ENCODE measurements at regions not wholly inside any gene's neighbourhood (a gene's known extent, or its start where the extent isn't known, plus 50 kb on each side); places are given as distances from the start of the nearest gene placed in this dataset.
"Not testable (repeated sequence)": the region's sequence is repeated elsewhere in the genome, so short reads cannot be mapped to it uniquely, and the experiment has no call there.

DNA sequence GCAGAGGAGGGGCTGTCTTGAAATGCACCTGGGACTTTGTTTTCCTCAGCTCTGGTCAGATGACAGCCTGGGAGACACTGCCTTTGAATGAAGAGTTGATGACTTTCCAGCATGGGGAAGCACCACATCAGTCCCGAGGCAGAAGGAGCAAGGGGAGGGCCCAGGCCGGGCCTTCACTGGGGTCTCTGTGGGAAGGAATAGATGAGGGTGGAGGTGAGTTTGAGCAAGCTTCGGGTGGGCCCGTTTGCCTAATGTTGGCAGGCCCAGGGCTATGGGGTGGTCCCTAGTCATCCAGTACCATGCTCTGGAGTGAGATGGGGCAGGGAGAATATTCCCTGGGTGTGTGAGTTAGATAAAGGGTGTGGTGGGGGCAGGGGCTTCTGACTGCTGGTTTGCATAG, 100.4 kb upstream of the RUFY1 start:
- not testable (repeated sequence) for ATAC-seq (replicated peaks); DNase-seq; H3K27ac Mint-ChIP-seq; H3K4me3 Mint-ChIP-seq; H3K4me1 Mint-ChIP-seq; H3K36me3 Mint-ChIP-seq
- H3K9me3 Mint-ChIP-seq = peaks cover 5 to 14% of the 10 kb centered on the region in 2 donors
- peaks cover 14 to 24% of the 10 kb centered on the region in 2 donors for H3K27me3 Mint-ChIP-seq

DNA sequence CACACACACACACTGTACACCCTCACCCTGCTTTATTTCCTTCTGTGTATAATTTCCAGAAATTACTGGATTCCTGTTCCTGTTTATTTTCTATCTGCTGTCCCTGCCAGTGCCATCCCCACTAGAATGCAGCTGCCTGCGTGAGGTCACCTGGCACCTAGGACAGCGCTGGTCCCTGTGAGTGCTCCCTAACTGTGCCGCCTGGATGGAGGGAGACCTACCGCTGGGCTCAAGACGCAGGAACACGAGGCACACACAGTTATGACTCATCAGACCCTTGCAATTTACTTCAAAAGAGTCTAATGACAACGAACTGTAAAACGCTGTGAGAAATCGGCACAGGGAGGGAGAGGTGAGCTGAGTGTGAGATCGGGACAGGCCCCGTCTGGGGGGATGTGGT, 102.1 kb upstream of the RUFY1 start:
- Mint-ChIP-seq H3K27me3 (peaks cover 10 to 11% of the 10 kb centered on the region in 2 donors), H3K9me3 (peaks cover 0 to 14% of the 10 kb centered on the region in 2 donors)
- not testable (repeated sequence) for H3K27ac Mint-ChIP-seq; H3K4me1 Mint-ChIP-seq; H3K4me3 Mint-ChIP-seq; H3K36me3 Mint-ChIP-seq; ATAC-seq (replicated peaks); DNase-seq

DNA sequence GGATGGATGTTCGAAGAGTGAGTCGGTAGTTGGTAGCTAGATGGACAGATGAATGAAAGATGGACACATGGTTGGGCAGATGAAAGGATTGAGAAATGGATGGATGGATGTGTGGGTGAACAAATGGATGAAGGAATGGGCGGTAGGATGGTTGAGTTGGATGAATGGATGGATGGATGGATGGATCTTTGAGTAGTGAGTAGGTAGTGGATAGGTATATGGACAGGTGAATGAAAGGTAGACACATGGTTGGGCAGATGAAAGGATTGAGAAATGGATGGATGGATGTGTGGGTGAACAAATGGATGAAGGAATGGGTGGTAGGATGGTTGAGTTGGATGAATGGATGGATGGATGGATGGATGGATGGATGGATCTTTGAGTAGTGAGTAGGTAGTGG, 97.0 kb upstream of the ADAMTS2 start:
- not testable (repeated sequence) for DNase-seq; H3K4me3 Mint-ChIP-seq; H3K4me1 Mint-ChIP-seq; H3K36me3 Mint-ChIP-seq; ATAC-seq (replicated peaks); H3K9me3 Mint-ChIP-seq; H3K27ac Mint-ChIP-seq
- peaks cover 8 to 12% of the 10 kb centered on the region in 2 donors for H3K27me3 Mint-ChIP-seq

- DNase-seq (no peak), ATAC-seq (replicated peaks) (no peak)
- Mint-ChIP-seq H3K27me3 (peaks cover 12 to 20% of the 10 kb centered on the region in 2 donors), H3K4me3 (no peak overlapping the region), H3K9me3 (peaks cover 6 to 8% of the 10 kb centered on the region in 2 donors), H3K36me3 (no peaks in the 10 kb centered on the region), H3K27ac (no peak overlapping the region), H3K4me1 (no peaks in the 10 kb centered on the region)
Observed at GRCh38 chr5:179439181-179439985, 94.1 kb upstream of the ADAMTS2 start.

DNA sequence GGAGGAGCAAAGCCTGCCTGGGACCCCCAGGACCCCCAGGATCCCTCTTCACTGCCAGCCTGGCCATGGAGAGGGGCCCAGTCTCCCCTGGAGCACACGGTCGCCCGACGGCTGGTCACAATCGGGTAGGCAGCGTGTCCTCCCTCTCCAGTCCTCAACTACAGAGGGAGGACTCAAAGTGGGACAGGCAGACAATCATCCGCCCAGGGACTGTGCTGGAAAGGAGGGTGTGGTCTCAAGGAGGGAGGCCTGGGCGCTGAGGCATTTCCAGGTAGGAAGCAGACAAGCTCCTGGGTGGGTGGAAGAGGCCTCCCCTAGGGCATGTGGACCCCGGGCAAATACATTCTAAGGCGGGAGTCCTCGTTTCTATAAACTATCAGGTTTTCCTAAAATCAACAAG, 93.2 kb upstream of the ADAMTS2 start:
- Mint-ChIP-seq H3K4me1 (no peaks in the 10 kb centered on the region), H3K36me3 (no peaks in the 10 kb centered on the region), H3K9me3 (peaks cover 6 to 8% of the 10 kb centered on the region in 2 donors), H3K4me3 (no peak overlapping the region), H3K27ac (no peak overlapping the region), H3K27me3 (peaks cover 12 to 20% of the 10 kb centered on the region in 2 donors)
- DNase-seq (no peak), ATAC-seq (replicated peaks) (no peak)

DNA sequence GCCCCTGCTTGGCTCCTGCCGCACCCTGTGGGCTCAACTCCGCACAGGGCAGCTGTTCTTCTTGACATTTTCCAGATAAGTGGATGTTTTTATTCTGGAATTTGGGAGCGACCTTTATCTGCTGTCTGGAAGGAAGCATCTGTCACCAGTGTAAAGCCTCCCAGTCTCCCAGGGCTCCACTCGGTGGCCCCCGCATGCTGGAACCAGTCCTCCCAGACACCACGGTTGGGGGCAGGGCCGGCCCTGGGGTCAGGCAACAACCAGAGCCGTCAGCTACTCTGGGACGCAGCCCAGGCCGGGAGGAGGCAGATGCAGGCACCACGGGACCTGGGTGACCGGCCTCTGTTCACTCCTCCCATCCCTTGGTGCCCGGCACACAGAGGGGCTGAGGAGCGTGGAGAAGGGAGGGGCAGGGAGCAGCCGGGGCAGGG, 92.8 kb upstream of the ADAMTS2 start:
- H3K27me3 Mint-ChIP-seq = peaks cover 12 to 20% of the 10 kb centered on the region in 2 donors
- H3K4me3 Mint-ChIP-seq = no peak overlapping the region
- H3K36me3 Mint-ChIP-seq = peaks cover 0 to 1% of the 10 kb centered on the region in 2 donors
- H3K4me1 Mint-ChIP-seq = no peaks in the 10 kb centered on the region
- H3K27ac Mint-ChIP-seq = no peak overlapping the region
- DNase-seq (no peak), ATAC-seq (replicated peaks) (no peak)
- peaks cover 6 to 9% of the 10 kb centered on the region in 2 donors for H3K9me3 Mint-ChIP-seq

GRCh38 chr5:179437341-179438001, 92.2 kb upstream of the ADAMTS2 start:
- DNase-seq (no peak), ATAC-seq (replicated peaks) (no peak)
- peaks cover 5 to 11% of the 10 kb centered on the region in 2 donors for H3K9me3 Mint-ChIP-seq
- no peak overlapping the region for H3K27ac Mint-ChIP-seq
- H3K4me3 Mint-ChIP-seq = no peak overlapping the region
- peaks cover 0 to 1% of the 10 kb centered on the region in 2 donors for H3K36me3 Mint-ChIP-seq
- no peaks in the 10 kb centered on the region for H3K4me1 Mint-ChIP-seq
- peaks cover 9 to 17% of the 10 kb centered on the region in 2 donors for H3K27me3 Mint-ChIP-seq

DNA sequence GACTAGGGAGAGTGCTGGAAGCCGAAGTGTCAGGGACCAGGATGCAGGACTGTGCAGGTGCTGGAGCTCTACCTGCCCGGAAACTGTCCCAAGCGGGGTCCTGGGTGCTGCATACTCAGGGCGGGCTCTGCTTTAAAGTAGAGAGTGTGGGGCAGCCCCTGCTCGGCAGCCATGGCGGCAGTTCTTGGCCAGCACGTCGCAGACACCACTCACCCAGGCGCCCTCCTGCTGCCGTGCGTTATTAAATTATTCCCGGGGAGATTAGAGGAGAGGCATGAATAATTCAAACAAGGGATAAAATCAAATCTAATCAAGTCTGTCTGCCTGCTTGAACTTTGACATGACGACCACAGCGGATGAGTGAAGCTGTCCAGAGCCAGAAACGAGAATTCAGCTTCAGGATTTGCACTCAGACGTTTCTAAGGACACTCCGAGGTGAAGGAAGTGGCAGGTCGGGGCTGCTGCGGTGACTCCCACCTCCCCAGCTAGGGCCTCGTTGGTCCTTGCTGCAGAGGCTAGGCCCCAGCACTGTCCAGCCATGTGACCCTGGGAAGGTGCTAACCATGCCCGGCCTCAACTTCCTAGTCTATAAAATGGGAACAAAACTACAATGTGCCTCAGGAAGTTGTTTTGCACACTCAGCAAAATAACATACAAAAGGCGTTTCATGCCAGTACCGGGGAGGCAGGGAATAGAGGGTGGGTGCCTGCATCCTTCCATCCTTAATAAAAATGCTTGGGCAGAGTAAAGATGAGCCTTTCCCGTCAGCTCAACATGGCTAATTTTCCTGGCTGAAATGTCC, 91.3 kb upstream of the ADAMTS2 start:
- peaks cover 4 to 12% of the 10 kb centered on the region in 2 donors for H3K27me3 Mint-ChIP-seq
- H3K4me3 Mint-ChIP-seq = no peak overlapping the region
- H3K9me3 Mint-ChIP-seq = peaks cover 0 to 8% of the 10 kb centered on the region in 2 donors
- no peak for ATAC-seq (replicated peaks)
- H3K36me3 Mint-ChIP-seq = peaks cover 0 to 1% of the 10 kb centered on the region in 2 donors
- no peak overlapping the region for H3K27ac Mint-ChIP-seq
- no peaks in the 10 kb centered on the region for H3K4me1 Mint-ChIP-seq
- DNase-seq = no peak

DNA sequence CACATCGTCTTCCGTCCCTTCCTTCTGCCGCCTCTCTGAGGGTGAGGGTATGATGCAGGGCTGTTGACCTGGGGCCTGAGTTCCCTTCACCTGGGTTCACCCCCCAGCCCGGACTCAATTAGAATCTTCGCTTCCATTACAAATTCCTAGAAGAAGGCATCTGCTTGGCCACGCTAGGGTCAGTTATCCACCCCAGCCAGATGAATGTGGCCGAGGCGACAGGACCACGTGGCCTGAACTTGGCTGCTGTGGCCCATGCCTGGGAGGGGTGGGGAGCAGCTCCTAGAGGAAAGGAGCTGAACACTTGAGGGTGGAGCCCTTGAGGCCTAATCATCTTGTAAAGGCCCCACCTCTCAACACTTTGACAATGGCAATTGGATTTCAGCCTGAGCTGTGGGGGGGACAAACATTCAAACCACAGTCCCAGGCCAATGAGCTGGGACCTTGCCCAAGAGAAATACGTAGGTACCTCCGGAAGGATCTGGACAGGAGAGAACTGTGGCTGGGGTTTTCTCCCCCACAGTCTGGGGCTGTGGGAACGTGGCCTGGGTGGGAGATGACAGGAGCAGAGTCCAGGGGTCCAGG, 90.6 kb upstream of the ADAMTS2 start:
- H3K4me3 Mint-ChIP-seq = no peak overlapping the region
- H3K27me3 Mint-ChIP-seq = peaks cover 4 to 12% of the 10 kb centered on the region in 2 donors
- H3K27ac Mint-ChIP-seq = no peak overlapping the region
- DNase-seq (no peak), ATAC-seq (replicated peaks) (no peak)
- H3K36me3 Mint-ChIP-seq = peaks cover 0 to 1% of the 10 kb centered on the region in 2 donors
- no peaks in the 10 kb centered on the region for H3K4me1 Mint-ChIP-seq
- peaks cover 0 to 9% of the 10 kb centered on the region in 2 donors for H3K9me3 Mint-ChIP-seq

DNA sequence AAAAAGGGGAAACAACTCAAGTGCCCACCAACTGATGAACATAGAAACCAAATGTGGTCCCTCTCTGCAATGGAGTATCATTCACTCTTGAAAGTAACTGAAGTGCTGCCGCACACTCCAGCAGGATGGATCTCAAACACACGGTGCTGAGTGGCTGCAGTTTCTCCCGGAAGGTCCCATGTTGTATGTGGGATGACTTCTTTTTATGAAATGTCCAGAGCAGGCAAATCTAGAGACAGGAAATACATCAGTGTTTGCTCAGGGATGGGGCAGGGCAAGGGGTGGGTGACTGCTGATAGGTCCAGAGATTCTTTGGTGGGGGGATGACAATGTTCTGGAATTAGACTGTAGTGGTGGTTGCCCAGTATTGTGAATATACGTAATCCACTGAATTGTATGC, 89.9 kb upstream of the ADAMTS2 start:
- Mint-ChIP-seq H3K27ac (no peak overlapping the region), H3K9me3 (peaks cover 0 to 9% of the 10 kb centered on the region in 2 donors), H3K4me3 (no peak overlapping the region), H3K27me3 (peaks cover 0 to 12% of the 10 kb centered on the region in 2 donors), H3K4me1 (no peaks in the 10 kb centered on the region), H3K36me3 (peaks cover 0 to 1% of the 10 kb centered on the region in 2 donors)
- no peak for ATAC-seq (replicated peaks)
- DNase-seq = no peak

- DNase-seq (no peak), ATAC-seq (replicated peaks) (no peak)
- no peak overlapping the region for H3K4me3 Mint-ChIP-seq
- peaks cover 0 to 1% of the 10 kb centered on the region in 2 donors for H3K36me3 Mint-ChIP-seq
- no peak overlapping the region for H3K27ac Mint-ChIP-seq
- peaks cover 0 to 9% of the 10 kb centered on the region in 2 donors for H3K9me3 Mint-ChIP-seq
- peaks cover 0 to 16% of the 10 kb centered on the region in 2 donors for H3K27me3 Mint-ChIP-seq
- no peaks in the 10 kb centered on the region for H3K4me1 Mint-ChIP-seq
Observed at GRCh38 chr5:179432547-179432946, 87.3 kb upstream of the ADAMTS2 start.

DNA sequence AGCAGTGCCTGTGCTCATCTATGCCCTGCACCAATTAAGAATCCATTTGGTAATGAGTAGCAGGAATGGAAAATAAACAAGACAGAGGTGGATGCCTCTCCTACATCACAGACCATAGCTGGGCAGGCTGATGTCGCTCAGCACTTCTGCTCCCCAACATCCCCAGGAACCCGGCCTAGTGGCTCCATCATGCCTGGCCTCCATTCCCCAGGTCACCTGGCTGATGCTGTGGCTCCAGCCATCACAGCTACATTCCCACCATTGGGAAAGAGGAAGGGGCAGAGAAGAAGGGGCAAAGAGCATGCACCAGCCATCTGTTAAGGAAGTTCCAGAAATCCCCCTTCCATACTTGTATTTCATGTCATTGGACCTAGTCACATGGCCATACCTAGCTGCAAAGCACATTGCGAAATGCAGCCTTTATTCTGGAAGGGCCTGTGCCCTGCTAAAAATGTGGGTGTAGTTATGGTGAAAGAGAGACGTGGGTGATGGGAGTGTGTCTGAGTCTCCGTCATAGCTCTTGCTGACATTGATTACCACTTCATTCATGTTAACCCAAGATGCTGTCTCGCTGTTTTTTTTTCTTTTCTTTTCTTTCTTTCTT, 86.1 kb upstream of the ADAMTS2 start:
- no peak overlapping the region for H3K27ac Mint-ChIP-seq
- peaks cover 0 to 12% of the 10 kb centered on the region in 2 donors for H3K27me3 Mint-ChIP-seq
- no peaks in the 10 kb centered on the region for H3K4me1 Mint-ChIP-seq
- H3K9me3 Mint-ChIP-seq = peaks cover 0 to 9% of the 10 kb centered on the region in 2 donors
- ATAC-seq (replicated peaks) (no peak), DNase-seq (no peak)
- peaks cover 0 to 1% of the 10 kb centered on the region in 2 donors for H3K36me3 Mint-ChIP-seq
- H3K4me3 Mint-ChIP-seq = no peak overlapping the region

GRCh38 chr5:179430193-179431175, 85.2 kb upstream of the ADAMTS2 start:
- H3K27me3 Mint-ChIP-seq = peaks cover 0 to 4% of the 10 kb centered on the region in 2 donors
- H3K9me3 Mint-ChIP-seq = peaks cover 0 to 9% of the 10 kb centered on the region in 2 donors
- no peak overlapping the region for H3K27ac Mint-ChIP-seq
- ATAC-seq (replicated peaks) (no peak), DNase-seq (no peak)
- no peak overlapping the region for H3K4me3 Mint-ChIP-seq
- H3K36me3 Mint-ChIP-seq = peaks cover 0 to 1% of the 10 kb centered on the region in 2 donors
- H3K4me1 Mint-ChIP-seq = no peaks in the 10 kb centered on the region
